GM18867 (cell line): ENCODE measurements at regions not wholly inside any gene's neighbourhood (a gene's known extent, or its start where the extent isn't known, plus 50 kb on each side); places are given as distances from the start of the nearest gene placed in this dataset.
"Not testable (repeated sequence)": the region's sequence is repeated elsewhere in the genome, so short reads cannot be mapped to it uniquely, and the experiment has no call there.

Experiments used
- ATAC-seq: cut with Tn5 transposase; IDR thresholded peaks from one replicate; pipeline ENCODE4 v1.9.1; 2021; ENCODE audit warnings: mild to moderate bottlenecking, moderate library complexity; ENCODE audit not compliant: unreplicated experiment

DNA sequence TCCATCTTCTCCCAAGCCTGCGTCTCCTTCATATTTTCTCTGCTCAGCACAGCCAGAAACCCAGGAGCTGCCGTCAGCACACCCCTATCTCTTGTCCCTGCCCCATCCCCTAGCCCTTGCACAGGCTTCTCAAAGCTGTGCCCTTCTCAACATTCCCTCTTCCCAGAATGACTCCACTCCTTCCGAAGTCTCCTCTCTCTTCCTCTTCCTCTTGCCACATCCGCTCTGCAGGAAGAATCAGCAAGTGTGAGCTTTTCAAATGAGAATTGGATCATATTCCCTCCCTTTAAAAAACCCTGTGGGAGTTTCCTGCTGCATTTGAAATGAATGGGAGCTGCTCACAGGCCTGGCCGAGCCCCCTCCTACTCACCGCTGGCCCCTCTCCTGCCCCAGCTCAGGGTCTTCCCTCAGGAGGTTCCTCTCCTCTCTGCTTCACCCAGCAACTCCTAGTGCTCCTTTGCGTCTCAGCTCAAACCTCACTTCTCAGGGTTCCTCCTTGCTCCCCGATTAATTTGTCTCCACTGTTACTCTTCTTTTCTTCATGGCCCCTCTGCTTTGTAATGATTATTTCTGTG, 528.5 kb upstream of the CCDC196 start:
- no peak for ATAC-seq

GRCh38 chr14:65958664-65959562, 527.3 kb upstream of the CCDC196 start:
- ATAC-seq, result no peak

DNA sequence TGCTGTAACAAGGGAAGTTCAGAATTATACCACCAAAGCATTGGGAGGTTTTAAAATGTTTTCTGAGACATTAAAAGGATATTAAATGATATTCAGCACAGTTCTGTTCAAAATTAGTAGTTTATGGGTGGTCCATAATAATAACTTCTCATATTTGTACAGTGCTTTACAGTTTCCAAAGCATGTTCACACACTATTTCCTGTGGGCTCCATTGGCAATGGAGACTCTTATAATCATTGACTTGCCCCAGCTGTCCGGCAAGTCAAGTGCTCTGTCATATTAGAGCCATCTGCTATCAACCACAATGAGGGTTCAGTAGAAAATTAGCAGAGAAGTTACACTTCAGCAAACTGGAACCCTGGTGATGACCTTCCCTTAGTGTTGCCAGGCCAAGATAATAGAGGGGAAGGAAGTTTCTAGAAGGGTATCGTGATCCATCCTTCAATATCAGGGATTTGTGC, 526.6 kb upstream of the CCDC196 start:
- ATAC-seq, result no peak

GRCh38 chr14:65961004-65961403, 525.2 kb upstream of the CCDC196 start:
- peak; percentile 70 for ATAC-seq

- ATAC-seq, result no peak
Observed at GRCh38 chr14:65962952-65963351, 523.2 kb upstream of the CCDC196 start.

- ATAC-seq, result no peak
Observed at GRCh38 chr14:65964366-65964765, 521.8 kb upstream of the CCDC196 start.

- ATAC-seq, result no peak
Observed at GRCh38 chr14:65966188-65966587, 520.0 kb upstream of the CCDC196 start.

DNA sequence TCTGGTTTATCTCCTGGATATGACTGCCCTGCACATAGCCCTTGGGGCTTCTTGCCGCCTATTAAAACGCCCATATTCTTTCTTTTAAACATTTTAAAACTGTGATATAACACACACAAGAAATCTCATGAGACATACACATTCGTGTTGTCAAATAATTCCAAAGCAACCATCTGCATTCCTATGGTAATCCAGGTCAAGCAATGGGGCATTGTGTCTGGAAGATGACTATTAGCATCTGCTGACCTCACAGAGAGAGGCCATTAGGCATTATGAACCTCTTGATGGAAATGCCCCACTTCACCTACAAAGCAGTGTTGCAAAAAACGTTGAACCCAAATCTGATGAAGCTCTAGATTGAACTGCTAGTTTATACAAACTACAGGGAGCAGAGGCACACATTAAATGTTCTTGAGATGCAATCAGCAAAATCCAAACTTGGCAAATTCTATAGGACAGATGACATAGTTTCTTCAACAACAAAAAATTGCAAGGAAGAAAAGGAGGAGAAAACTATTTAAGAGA, 513.8 kb upstream of the CCDC196 start:
- no peak for ATAC-seq

- no peak for ATAC-seq
Observed at GRCh38 chr14:65972891-65973290, 513.3 kb upstream of the CCDC196 start.

- no peak for ATAC-seq
Observed at GRCh38 chr14:65975865-65976264, 510.3 kb upstream of the CCDC196 start.

DNA sequence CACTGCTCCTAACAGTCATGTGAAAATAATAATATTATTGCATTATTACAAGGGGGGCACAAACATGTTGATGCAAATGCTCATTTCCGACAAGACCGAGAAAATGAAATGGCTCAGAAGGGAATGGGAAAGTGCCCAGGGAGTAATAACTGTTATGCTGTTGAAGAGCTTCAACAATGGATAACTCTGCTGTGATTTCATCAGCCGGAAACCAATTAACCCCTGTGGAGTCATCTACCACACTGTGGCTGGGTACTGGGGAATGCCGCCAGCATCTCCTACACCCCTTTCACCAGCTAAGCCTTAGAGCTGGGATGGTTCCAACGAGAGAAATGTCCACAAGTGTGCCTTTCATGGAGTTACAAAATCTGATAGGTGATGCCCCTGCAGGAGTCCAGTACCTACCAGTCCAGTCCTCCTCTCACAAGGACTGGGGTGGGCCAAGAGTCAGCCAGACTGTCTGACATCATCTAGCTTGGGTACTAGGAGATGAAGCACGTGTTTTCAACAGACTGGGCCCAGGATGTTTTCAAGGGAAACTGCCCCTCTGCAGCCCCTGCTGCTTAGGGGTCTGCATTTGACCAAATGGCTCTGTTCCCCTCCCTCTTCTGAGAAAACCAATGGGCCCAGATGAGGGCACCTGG, 509.3 kb upstream of the CCDC196 start:
- ATAC-seq, result no peak

GRCh38 chr14:65981192-65981843, 504.9 kb upstream of the CCDC196 start:
- ATAC-seq, result no peak

DNA sequence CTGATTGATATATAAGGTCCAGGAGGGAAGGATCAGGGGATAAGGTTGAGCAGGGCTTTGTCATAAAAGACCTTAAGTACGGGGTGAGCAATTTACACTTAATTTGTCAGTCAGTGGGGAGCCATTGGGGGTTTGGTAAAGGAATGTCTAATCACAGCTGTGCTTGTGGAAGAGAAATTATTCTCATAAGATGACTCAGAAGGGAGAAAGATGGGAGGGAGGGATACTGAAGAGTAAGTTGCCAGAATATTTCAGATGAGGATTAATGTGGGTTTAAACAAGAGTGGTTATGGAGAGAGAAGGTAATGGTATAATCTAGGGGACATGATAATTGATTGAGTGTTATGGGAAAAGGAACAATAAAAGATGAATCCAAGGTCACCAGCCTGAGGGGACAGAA, 500.1 kb upstream of the CCDC196 start:
- ATAC-seq, result no peak

DNA sequence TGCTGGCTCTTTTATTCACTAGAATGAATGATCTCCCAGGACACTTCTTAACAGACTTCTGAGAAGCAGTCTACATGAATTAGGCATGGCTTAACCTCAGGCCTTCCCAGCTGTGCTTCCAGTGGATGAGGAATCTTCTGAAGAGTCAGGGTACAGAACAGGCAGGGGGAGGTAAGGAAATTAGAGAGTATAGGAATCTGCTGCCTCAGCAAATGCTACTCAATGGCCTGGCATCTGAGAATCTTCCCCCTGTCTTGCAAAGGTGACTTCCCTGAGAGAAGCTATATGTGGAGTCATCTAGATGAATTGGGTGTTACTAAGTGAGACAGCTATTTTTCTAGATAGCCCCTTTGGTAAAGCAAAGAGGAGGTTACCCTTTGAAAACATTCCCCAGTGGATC, 496.2 kb upstream of the CCDC196 start:
- ATAC-seq, result no peak

DNA sequence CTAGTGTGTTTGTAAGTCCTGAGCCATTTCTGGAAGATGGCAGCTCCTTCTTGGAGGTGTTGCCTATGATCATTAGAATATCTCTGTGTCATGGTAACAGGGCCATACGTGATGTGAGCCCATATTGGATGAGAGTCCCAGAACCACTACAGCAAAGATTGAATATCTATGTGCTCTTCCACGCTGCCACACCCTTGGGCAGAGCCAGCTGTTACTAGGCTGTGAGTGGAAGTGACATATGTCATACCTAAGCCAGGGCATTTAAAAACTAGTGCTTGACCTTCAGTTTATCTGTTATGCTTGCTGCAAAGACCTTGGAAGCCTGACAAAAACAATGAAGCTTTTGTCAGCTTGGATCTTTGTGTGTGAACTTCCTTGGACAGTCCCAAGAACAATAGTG, 495.1 kb upstream of the CCDC196 start:
- peak; percentile 43 for ATAC-seq

DNA sequence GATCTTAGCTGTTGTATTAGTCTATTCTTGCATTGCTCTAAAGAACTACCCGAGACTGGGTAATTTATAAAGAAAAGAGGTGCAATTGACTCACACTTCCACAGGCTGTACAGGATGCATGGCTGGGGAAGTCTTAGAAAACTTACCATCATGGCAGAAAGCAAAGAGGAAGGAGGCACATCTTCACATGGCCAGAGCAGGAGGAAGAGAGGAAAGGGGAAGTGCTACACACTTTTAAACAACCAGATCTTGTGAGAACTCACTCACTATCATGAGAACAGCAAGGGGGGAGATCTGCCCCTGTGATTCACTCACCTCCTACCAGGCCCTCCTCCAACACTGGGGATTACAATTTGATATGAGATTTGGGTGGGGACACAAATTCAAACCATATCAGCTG, 494.2 kb upstream of the CCDC196 start:
- not testable (repeated sequence) for ATAC-seq

- ATAC-seq, result no peak
Observed at GRCh38 chr14:65993103-65993502, 493.1 kb upstream of the CCDC196 start.

DNA sequence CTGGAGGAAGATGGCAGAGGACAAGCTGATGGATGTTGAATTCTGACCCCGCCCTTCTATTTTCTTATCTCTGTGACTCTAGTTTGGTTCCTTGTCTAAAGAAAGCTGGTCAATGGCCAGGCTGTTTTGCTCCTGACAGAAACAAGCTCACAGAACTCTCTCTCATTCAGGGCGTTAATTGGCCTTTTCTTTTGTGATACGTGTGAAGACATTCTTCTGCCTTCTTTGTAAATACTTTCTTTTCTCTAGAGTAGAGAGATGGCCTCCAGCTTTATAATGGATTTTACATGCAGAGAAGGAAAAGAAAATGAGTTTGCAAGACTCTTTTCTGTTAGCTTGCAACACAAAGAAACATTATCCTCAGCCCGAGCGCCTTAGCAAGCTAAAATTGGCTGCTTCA, 492.2 kb upstream of the CCDC196 start:
- no peak for ATAC-seq

- no peak for ATAC-seq
Observed at GRCh38 chr14:65997347-65997746, 488.8 kb upstream of the CCDC196 start.

- no peak for ATAC-seq
Observed at GRCh38 chr14:65999865-66000264, 486.3 kb upstream of the CCDC196 start.

DNA sequence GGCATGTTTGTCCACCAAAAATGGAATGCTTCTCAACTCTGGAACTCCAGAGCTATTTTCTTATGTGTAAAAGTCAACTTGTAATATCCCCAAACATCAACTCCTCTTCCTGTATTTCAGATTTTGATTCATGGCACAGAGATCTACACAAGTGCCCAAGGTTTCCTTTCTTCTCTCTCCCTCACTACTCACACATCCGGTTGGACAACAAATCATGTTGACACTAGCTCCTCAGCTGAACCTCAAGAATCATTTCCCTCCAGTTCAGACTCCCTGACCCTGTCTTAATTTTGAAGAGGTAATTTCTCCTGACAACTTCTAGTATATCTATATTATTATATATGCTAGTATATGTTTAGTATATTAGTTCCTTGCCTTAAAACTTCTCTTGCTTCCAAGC, 485.4 kb upstream of the CCDC196 start:
- ATAC-seq, result no peak
